K562 (cell line): ENCODE measurements at regions not wholly inside any gene's neighbourhood (a gene's known extent, or its start where the extent isn't known, plus 50 kb on each side); places are given as distances from the start of the nearest gene placed in this dataset.

Source experiments
- CBX8 ChIP-seq: fragments of 200-600 bp; sonication (generic); IDR thresholded peaks from 2 replicates; pipeline ENCODE4 v1.6.1; 2012; ENCODE audit warnings: borderline replicate concordance, mixed run types, low read depth, mild to moderate bottlenecking, moderate library complexity, mixed read lengths, low read length, control low read depth, inconsistent platforms; ENCODE audit not compliant: poor library complexity, severe bottlenecking; ENCODE audit errors: extremely low read depth
- CTCF ChIP-seq, 3 experiments: IDR thresholded peaks in 2 of 3; conservative IDR thresholded peaks in 1 of 3; 2 replicates each; pipeline ENCODE4 v1.5.1; 2011 to 2012; ENCODE audit warnings: low read length in 3 of 3, mild to moderate bottlenecking in 3 of 3, control low read depth in 2 of 3, improper control_type of control experiment in 1 of 3, inconsistent platforms in 1 of 3, low read depth in 1 of 3, mixed read lengths in 1 of 3, moderate library complexity in 1 of 3; ENCODE audit not compliant: insufficient read depth in 2 of 3
- HDAC6 ChIP-seq: IDR thresholded peaks from 2 replicates; pipeline ENCODE4 v1.6.1; 2012; ENCODE audit warnings: low read depth, mild to moderate bottlenecking, control low read depth, inconsistent platforms, low read length, moderate library complexity
- KLF1 ChIP-seq: fragments of 450-650 bp; IDR thresholded peaks from 2 replicates; pipeline ENCODE4 v1.6.1; 2016; ENCODE audit warnings: missing genetic modification characterization, missing compliant biosample characterization

DNA sequence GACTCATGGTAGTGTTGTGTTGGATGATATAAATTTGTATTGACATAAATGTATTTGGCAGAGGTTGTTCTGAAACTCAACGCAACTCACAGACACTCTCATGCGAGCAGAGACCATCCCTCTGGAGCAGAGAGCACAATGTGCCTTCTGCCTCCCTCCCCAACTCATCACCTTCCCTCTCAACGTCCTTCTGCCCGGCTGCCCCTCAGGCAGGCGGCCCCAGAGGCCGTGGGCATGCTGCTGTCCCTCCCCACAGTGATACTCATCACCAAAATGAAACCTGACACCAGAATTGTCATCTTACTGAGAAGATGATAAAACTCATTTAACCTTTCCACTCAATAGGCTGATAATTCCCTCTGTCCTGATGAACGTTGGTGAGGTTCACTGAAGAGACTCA, 260.6 kb downstream of the ETS1 start:
- TF ChIP-seq HDAC6 (no peak), CBX8 (no peak), KLF1 (no peak), CTCF (IDR thresholded peaks at IDR 0.05 in 2 of 3, conservative IDR thresholded peaks at IDR 0.05 in 1 of 3; ENCODE audit: insufficient read depth in 2 of 3, low read depth in 1 of 3, low read length in 3 of 3) (no peak)
